NCI-H748 treated with DMSO at 0.1 percent for 48 hours (cell line): ENCODE measurements at regions not wholly inside any gene's neighbourhood (a gene's known extent, or its start where the extent isn't known, plus 50 kb on each side); places are given as distances from the start of the nearest gene placed in this dataset.
"Not testable (repeated sequence)": the region's sequence is repeated elsewhere in the genome, so short reads cannot be mapped to it uniquely, and the experiment has no call there.

ENCODE experiments used
- DNase-seq: peaks from one replicate; lab custom pipeline; 2025; lab: John Stamatoyannopoulos, UW

DNA sequence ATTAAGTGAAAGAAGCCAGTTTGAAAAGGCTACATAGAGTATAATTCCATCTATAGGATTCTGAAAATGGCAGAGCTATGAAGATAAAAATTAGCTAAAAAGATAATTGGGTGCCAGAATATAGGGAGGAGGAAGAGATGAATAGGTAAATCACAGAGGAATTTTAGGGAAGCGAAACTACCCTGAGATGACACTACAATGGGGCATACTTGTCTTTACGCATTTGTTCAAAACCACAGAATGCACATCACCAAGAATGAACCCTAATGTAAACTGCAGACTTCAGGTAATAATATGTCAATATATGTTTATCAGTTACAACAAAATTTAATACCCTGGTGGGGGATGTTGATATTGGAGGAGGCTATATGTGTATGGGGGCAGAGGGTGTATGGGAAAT lies 1342.9 kb downstream of the ADGRL3 start:
- DNase-seq: no peak

DNA sequence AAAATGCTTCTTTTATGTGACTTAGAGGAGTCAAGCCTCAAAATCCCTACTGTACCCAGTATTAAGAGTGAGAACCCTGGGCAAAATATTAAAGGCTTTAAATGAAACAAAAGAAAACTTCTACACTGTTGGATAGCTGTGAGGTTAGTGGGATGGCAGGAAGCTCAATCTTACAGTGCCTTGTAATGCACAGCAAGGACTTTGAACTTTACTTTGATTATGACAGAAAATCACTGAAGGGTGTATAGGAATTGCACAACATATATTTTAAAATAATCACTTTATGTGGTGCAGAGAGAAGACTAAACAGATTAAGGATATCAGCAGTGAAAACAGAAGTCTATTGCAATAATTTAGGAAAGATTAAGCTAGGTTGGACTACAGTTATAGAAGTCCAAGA lies 1333.4 kb downstream of the ADGRL3 start:
- DNase-seq: no peak

GRCh38 chr4:62531731-62532130 lies 1331.6 kb downstream of the ADGRL3 start:
- no peak for DNase-seq

GRCh38 chr4:62531264-62531663 lies 1331.1 kb downstream of the ADGRL3 start:
- DNase-seq: no peak

GRCh38 chr4:62528874-62529273 lies 1328.7 kb downstream of the ADGRL3 start:
- DNase-seq: no peak

DNA sequence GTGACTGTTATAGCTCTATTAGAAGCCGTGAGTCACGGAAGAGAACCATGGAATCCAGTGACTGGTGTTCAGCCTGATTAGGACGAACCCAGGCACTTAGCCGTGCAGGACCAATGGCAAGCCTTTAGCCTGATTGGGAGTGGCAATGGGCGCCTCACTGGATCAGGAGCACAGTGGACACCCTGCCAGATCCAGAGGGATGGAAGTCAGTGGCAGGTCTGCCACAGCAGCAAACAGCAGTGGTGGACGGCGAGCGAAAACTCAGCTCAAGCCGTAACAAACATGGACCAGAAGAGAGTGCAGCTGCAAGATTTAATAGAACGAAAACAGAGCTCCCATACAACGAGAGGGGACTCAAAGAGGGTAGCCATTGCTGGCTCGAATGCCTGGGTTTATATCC lies 1326.5 kb downstream of the ADGRL3 start:
- no peak for DNase-seq

DNA sequence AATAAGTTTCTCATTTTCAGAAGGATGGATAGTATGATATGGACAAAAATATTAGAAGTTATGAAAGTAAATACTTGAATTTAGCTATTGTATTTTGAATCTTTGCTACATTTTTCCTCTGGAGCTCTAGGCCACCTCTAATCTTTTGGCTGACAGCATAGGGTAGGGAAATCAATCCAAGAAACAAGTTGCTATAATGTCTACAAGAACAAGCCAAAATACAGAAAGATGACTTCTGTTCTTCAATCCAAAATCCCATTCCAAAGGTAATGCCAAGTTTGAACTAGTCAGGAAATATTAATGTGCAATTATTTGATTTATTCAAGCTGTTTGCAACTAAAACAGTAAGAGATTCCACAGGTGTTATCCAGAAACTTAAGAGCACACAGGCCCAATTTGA lies 1323.1 kb downstream of the ADGRL3 start:
- no peak for DNase-seq

GRCh38 chr4:62522273-62522672 lies 1322.1 kb downstream of the ADGRL3 start:
- no peak for DNase-seq

DNA sequence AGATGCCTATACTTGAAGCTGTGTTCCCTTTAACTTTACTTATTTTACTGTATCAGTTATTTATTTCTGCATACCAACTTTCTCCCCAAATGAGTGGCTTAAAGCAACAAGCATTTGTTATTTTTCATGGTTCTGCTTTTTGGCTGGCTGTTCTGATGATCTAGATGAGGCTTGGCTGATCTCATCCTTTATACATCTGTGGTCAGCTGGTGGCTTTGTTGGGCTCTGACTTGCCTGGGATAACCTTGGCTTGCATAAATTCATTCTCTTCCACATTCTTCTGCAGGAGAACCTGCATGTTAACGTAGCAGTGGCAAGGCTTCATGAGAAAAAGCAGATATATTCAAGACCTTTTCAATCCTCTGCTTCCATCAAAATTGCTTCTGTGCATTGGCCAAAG lies 1317.6 kb downstream of the ADGRL3 start:
- no peak for DNase-seq

GRCh38 chr4:62513306-62513705 lies 1313.2 kb downstream of the ADGRL3 start:
- no peak for DNase-seq

GRCh38 chr4:62512271-62512670 lies 1312.1 kb downstream of the ADGRL3 start:
- DNase-seq: no peak

DNA sequence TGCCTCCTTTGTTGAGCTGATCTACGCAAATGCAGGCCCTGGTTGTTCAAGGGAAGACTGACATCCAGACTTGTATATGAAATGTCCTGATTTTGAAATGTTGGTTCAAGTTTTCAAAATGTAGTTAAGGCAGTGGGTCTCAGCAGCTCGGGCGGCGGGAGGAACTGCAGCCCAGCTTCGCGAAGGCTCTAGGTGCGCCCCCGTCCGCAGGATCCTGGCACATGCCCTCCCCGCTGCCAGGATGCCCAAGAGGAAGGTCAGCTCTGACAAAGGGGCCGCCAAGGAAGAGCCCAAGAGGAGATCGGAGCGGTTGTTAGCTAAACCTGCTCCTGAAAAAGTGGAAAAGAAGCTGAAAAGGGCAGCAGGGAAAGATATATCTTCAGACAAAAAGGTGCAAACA lies 1310.1 kb downstream of the ADGRL3 start:
- no peak for DNase-seq

- DNase-seq: no peak
Measured at GRCh38 chr4:62500296-62500695, 1300.2 kb downstream of the ADGRL3 start.

DNA sequence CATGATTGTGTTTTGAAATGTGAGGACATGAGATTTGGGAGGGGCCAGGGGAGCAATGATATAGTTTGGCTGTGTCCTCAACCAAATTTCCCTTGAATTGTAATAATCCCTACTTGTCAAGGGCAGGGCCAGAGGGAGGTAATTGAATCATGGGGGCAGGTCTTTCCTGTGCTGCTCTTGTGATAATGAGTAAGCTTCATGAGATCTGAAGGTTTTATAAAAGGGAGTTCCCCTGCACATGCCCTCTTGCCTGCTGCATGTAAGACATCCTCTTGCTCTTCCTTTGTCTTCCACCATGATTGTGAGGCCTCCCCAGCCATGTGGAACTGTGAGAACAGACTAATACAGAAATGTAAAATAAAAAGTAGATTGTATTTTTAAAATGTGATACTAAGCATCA lies 1294.9 kb downstream of the ADGRL3 start:
- no peak for DNase-seq

DNA sequence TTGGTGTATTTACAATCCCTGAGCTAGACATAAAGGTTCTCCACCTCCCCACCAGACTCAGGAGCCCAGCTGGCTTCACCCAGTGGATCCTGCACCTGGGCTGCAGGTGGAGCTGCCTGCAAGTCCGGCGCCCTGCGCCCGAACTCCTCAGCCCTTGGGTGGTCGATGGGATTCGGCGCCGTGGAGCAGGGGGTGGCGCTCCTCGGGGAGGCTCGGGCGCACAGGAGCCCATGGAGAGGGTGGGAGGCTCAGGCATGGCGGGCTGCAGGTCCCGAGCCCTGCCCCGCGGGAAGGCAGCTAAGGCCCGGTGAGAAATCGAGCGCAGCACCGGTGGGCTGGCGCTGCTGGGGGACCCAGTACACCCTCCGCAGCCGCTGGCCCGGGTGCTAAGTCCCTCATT lies 1291.6 kb downstream of the ADGRL3 start:
- DNase-seq: not testable (repeated sequence)

GRCh38 chr4:62490635-62491034 lies 1290.5 kb downstream of the ADGRL3 start:
- no peak for DNase-seq

GRCh38 chr4:62487016-62487415 lies 1286.9 kb downstream of the ADGRL3 start:
- no peak for DNase-seq

- no peak for DNase-seq
Measured at GRCh38 chr4:62484357-62484756, 1284.2 kb downstream of the ADGRL3 start.

DNA sequence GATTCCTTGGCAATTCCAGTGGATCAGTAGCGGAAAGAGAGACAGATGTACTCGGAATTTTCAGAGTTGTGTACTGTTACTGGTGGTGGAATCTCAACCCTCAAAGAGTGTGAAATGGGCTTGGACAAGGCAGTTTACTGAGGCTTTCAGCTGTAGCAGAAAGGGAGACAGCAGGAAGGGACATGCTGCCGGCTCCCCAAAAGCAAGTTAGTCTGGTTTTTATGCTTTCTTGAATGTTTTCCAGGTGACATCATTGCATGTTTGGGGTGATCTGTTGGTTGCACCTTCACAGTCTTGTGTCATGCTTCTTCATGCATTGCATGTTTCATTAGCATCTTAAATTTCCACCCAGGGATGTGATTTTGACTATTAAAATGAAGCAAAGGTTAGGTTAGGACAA lies 1282.2 kb downstream of the ADGRL3 start:
- no peak for DNase-seq

- no peak for DNase-seq
Measured at GRCh38 chr4:62475596-62475995, 1275.5 kb downstream of the ADGRL3 start.

DNA sequence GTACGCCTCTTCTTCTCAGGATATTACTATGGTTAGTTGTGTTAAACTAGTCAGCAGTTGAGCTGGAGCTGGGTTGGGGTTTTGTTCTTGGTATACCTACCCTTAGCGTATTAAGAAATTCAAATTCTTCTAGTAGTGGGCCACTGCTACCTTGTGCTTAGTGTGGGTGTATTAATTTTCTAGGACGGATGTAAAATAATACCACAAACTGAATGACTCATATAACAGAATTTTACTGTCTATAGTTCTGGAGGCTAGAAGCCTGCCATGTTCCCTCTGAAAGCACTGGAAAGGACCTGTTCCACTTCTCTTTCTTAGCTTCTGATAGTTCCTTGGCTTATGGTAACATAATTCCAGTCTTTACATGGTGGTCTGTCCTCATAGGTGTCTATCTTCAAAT lies 1274.7 kb downstream of the ADGRL3 start:
- DNase-seq: no peak

DNA sequence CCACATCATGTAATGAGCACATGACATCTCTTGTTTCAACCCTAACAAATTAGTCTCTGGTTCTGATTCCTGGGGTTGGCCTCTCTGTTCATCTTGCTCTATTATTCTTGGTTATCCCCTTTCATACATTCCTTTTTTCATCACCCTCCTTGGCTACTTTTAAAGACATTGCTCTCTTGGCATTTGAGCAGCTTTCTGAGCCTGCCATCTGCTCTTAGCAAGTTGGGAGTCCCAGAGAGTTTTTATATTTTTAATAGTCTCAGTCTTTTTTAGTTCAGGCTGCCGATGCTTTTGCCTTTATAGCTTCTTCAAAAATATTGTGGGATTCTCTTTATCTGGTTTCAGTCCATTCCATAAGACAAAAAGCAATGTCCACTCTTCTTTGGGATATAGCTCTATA lies 1270.9 kb downstream of the ADGRL3 start:
- DNase-seq: no peak

DNA sequence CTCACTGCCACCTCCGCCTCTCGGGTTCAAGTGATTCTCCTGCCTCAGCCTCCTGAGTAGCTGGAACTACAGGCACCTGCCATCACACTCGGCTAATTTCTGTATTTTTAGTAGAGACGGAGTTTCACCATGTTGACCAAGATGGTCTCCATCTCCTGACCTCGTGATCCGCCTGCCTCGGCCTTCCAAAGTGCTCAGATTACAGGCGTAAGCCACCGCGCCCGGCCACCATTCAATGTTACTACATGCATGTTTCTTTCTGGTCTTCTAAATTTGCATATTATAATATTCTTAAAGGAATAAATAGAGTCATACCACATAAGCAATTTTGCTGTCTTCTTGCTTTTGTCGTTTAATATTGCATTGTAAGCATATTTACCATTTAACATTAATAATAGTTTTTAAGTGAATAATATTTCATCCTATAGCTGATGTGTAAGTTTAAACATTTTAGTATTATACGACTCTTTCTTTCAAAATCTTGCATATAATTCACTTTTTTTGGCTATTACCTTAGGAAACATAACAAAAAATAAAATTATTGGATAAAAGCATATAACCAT lies 1270.4 kb downstream of the ADGRL3 start:
- DNase-seq: no peak

GRCh38 chr4:62470020-62470419 lies 1269.9 kb downstream of the ADGRL3 start:
- DNase-seq: no peak

GRCh38 chr4:62461961-62462360 lies 1261.8 kb downstream of the ADGRL3 start:
- no peak for DNase-seq
